Panc1 (cell line): ENCODE measurements at regions not wholly inside any gene's neighbourhood (a gene's known extent, or its start where the extent isn't known, plus 50 kb on each side); places are given as distances from the start of the nearest gene placed in this dataset.

Experiments used
- POLR2AphosphoS5 ChIP-seq: IDR thresholded peaks from 2 replicates; pipeline ENCODE4 v1.6.1; 2012; ENCODE audit warnings: mild to moderate bottlenecking, low read depth, low read length, moderate library complexity
- REST ChIP-seq, 2 experiments: IDR thresholded peaks; 2 replicates each; pipeline ENCODE4 v1.6.1; 2011 to 2012; ENCODE audit warnings: low read depth in 2 of 2, control low read depth in 1 of 2, low read length in 1 of 2, mild to moderate bottlenecking in 1 of 2, moderate library complexity in 1 of 2; ENCODE audit not compliant: insufficient read depth in 1 of 2
- SIN3A ChIP-seq: IDR thresholded peaks from 2 replicates; pipeline ENCODE4 v1.6.1; 2012; ENCODE audit warnings: low read depth, mild to moderate bottlenecking, low read length, moderate library complexity, borderline replicate concordance; ENCODE audit not compliant: insufficient read depth
- TCF7L2 ChIP-seq: IDR thresholded peaks from 2 replicates; pipeline ENCODE4 v1.6.1; 2011; ENCODE audit warnings: mild to moderate bottlenecking, low read depth, low read length, inconsistent platforms
- TF ChIP-seq, protein P1 (sequence below): fragments of 450-650 bp; IDR thresholded peaks from 2 replicates; pipeline ENCODE4 v1.5.1; 2017; ENCODE audit warnings: mild to moderate bottlenecking

DNA sequence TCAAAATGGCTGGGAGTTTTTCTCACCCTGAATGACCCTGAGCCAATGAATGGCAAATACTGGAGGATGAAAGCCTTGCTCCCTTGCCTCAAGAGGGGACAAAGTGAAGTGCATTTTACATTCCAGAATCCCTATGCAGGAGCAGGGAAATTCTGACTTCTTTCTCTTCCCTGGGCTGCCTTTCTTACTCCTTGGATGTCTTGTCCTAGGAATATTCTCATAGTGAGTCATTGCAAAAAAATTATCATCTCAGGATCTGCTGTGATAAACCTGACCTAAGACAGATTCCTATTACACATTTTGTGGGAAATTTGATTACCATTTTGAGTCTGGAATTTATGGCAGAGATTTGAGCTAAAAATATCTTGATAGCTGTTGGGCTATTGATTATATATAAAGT is 199.9 kb downstream of the TMA16 start:
- TF ChIP-seq, protein P1, sequence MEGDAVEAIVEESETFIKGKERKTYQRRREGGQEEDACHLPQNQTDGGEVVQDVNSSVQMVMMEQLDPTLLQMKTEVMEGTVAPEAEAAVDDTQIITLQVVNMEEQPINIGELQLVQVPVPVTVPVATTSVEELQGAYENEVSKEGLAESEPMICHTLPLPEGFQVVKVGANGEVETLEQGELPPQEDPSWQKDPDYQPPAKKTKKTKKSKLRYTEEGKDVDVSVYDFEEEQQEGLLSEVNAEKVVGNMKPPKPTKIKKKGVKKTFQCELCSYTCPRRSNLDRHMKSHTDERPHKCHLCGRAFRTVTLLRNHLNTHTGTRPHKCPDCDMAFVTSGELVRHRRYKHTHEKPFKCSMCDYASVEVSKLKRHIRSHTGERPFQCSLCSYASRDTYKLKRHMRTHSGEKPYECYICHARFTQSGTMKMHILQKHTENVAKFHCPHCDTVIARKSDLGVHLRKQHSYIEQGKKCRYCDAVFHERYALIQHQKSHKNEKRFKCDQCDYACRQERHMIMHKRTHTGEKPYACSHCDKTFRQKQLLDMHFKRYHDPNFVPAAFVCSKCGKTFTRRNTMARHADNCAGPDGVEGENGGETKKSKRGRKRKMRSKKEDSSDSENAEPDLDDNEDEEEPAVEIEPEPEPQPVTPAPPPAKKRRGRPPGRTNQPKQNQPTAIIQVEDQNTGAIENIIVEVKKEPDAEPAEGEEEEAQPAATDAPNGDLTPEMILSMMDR, result no peak
- TF ChIP-seq POLR2AphosphoS5 (no peak), SIN3A (no peak), REST (IDR thresholded peaks at IDR 0.05; ENCODE audit: insufficient read depth in 1 of 2, low read depth in 2 of 2, low read length in 1 of 2) (no peak), TCF7L2 (no peak)
